HG03342 (cell line): ENCODE measurements at regions not wholly inside any gene's neighbourhood (a gene's known extent, or its start where the extent isn't known, plus 50 kb on each side); places are given as distances from the start of the nearest gene placed in this dataset.
"Not testable (repeated sequence)": the region's sequence is repeated elsewhere in the genome, so short reads cannot be mapped to it uniquely, and the experiment has no call there.

Source experiments
- ATAC-seq: cut with Tn5 transposase; IDR thresholded peaks from one replicate; pipeline ENCODE4 v1.9.1; 2021; ENCODE audit warnings: mild to moderate bottlenecking, moderate library complexity; ENCODE audit not compliant: unreplicated experiment

GRCh38 chr17:70564006-70564620, 394.8 kb downstream of the KCNJ2 start:
- ATAC-seq, result no peak

DNA sequence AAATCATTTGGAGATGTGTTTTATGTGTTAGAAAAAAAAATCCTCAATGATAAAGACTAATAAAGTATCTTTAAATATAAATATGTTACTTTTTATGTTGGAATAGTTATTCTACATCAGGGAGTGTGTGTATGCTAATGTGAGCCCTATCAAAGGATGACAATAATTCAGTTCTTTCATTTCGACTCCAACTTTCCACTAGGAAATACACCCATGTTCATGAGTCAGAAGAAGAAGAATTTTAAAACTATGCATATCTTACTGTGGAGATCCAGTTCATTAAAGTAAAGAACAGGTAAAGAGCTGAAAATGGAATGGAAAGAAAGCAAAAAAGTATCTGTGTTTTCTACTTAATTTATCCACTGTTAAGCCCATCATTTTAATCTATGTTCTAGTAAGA, 399.8 kb downstream of the KCNJ2 start:
- no peak for ATAC-seq

DNA sequence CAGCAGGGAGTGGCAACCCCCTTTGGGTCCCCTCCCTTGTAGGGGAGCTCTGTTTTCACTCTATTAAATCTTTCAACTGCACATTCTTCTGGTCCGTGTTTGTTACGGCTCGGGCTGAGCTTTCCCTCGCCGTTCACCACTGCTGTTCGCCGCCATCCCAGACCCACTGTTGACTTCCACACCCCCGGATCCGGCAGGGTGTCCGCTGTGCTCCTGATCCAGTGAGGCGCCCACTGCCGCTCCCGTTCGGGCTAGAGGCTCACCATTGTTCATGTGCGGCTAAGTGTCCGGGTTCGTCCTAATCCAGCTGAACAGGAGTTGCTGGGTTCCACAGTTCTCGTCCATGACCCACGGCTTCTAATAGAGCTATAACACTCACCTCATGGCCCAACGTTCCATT, 408.1 kb downstream of the KCNJ2 start:
- no peak for ATAC-seq

GRCh38 chr17:70581459-70581858, 412.1 kb downstream of the KCNJ2 start:
- no peak for ATAC-seq

GRCh38 chr17:70582777-70583176, 413.4 kb downstream of the KCNJ2 start:
- no peak for ATAC-seq

DNA sequence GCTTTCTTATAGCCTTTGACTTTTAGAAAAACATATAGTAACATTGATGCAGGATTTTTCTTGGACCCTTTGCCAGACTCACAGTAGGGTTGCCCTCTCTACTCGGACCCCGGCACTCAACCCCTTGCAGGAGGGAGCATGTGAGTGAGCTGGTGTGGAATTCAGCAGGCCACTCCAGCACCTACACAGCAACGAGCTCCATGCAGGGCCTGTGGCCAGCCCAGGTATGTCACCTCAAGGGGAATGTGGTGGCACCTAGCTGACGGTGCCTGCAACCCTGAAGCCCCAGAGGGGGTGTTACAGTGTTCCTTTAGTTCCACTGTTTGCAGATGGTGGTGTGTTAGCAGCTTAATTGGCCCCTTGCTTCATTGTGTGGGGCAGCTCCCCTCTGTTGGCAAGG, 414.9 kb downstream of the KCNJ2 start:
- ATAC-seq, result no peak

DNA sequence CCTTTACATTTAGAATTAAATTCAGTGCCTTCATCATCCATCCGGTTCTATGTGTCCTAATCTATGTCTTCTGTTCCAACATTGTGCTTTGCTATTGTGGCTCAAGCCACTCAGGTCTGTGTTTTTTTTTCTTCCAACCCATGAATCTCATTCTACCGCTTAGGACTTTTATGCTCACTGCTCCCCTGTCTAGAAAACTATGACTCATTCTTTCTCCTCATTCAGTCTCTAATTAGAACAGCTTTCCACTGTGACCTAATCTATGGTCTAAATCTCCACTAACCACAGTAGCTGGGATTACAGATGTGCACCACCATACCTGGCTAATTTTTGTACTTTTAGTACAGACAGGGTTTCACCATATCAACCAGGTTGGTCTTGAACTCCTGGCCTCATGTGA, 418.7 kb downstream of the KCNJ2 start:
- no peak for ATAC-seq

DNA sequence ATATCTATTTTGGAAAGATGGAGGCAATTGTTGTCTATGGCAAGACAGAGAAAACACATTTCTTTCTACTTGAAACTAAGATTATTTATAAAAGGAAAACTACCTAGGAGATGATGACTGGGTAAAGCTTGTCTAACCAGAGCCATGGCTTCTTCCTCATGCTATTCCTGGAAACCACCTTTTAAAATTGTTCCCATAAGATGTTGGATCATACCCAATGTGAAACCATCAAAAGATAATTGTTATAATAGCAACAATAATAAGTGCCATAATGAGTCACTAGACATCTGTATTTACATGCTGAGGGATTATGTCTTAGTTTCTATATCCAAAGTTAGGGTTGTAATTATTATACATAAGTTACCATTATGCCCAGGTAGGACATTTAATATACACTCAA, 428.4 kb downstream of the KCNJ2 start:
- no peak for ATAC-seq

- no peak for ATAC-seq
These were observed 429.9 kb downstream of the KCNJ2 start for GRCh38 chr17:70599198-70599597.

- not testable (repeated sequence) for ATAC-seq
These were observed 430.6 kb downstream of the KCNJ2 start for GRCh38 chr17:70599945-70600344.

GRCh38 chr17:70603226-70603625, 433.9 kb downstream of the KCNJ2 start:
- ATAC-seq, result no peak

DNA sequence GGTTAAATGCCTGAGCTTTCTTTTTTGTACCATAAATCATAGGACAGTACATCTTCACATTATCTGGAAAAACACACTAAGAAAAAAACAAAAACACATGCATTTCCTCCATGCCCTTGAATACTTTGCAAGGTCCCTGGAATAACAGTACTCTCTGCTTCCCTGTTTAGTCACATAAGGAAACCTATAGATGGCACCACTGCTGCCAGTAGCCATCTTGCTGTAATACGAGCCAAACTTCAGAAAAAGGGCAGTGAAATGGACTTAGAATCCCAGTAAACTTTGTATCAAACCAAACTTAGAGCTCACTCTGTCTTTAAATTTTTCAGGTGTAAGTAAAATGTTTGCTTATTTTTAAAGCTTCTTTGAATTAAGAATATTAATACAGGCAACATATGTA, 435.5 kb downstream of the KCNJ2 start:
- ATAC-seq, result no peak

- ATAC-seq, result no peak
These were observed 436.8 kb downstream of the KCNJ2 start for GRCh38 chr17:70606086-70606485.

DNA sequence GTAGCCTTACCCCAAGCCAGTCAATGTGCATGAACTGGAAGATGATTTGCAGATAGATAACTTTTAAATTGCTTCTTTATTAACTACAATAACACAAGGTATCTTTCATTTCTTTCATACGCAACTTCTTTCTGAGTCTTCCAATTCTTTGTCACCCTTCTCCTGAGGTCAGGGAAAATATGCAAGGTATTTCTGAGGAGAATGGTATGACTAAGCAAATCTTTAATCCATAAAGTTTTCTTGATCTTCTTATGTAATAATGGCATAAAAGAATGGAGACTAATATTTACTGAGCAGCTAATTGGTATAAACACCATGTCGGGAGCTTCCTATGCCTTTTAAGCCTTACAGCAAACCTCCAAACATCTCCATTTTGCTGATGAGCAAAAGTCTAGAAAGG, 438.9 kb downstream of the KCNJ2 start:
- ATAC-seq, result no peak

DNA sequence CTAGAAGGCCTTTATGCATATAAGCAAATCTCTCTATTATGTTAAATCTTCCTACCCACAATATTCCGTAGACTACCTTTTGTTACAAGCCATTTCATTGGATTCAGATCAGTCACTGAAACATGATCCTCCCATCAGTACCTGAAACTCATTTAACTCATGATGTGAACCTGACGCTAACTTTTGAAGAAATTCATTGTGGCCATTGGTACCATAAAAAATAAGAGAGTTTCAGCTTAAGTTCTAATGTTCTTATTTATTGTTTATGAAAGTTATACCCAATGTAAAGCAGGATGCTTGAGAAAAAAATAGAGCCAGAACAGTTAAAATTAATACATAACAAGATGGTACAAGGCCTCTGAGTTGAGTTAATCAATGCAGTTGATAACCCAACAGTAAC, 439.6 kb downstream of the KCNJ2 start:
- no peak for ATAC-seq

- ATAC-seq, result no peak
These were observed 440.2 kb downstream of the KCNJ2 start for GRCh38 chr17:70609566-70609965.

DNA sequence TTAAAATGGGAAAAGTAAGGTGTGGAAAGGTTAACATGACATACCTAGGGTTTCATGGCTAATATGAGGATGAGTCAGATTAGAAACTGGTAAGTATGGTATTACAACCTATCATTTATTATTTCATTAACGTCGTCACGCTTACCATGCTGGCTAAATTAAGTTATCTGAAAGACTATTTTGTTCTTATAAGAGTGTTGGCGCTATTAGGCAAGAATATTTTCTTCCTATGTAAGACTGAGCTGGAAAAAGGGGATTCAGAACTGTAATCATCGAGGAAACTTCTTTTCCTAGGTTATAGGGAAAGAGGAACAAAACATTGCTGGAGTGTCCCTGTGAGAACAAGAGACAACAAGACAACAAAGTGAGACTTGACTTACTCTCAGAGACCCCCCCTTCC, 440.8 kb downstream of the KCNJ2 start:
- no peak for ATAC-seq

- ATAC-seq, result no peak
These were observed 444.3 kb downstream of the KCNJ2 start for GRCh38 chr17:70613681-70614080.

DNA sequence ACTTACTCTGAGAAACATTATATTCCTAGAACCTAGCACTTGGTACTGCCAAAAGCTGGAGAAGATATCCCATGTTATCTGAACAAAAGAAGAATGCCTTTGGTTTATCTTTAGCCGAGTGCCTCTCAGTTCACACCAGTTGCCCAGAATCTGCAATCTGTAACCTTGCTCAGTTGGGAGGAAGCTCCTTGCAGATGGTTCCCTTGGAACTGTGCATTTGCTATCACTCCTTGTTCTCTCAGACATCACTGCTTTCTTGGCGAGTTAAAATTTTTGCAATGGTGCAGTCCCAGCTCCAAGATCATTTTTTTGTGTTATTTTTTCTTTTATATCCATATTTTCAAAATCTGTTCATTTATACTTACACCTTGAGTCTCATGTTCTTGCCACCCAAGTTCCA, 446.5 kb downstream of the KCNJ2 start:
- ATAC-seq, result no peak

DNA sequence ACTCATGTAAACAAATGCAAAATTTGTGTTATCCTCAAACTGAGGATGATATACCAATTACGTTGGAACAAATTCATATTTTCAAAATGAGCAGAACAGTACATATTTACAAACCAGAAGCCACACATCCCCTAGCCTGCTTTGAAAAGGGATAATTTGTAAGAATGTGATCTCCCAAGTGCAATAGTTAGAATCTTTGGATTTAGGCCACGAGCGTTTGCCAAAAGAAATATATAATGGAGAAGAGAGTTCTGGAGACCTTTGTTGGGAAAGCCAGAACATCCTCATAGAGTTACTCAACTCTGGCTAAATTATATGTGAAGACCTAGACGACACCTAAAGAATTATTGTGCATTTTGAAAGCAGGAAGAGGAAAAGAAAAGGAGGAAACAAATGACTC, 449.3 kb downstream of the KCNJ2 start:
- ATAC-seq, result no peak

GRCh38 chr17:70621566-70621965, 452.2 kb downstream of the KCNJ2 start:
- ATAC-seq, result no peak

GRCh38 chr17:70622368-70623260, 453.3 kb downstream of the KCNJ2 start:
- no peak for ATAC-seq

- ATAC-seq, result no peak
These were observed 454.9 kb downstream of the KCNJ2 start for GRCh38 chr17:70624211-70624610.
